ENCODE measurements at regions not wholly inside any gene's neighbourhood (a gene's known extent, or its start where the extent isn't known, plus 50 kb on each side); places are given as distances from the start of the nearest gene placed in this dataset.
"Not testable (repeated sequence)": the region's sequence is repeated elsewhere in the genome, so short reads cannot be mapped to it uniquely, and the experiment has no call there.

GRCh38 chr2:67883316-67884087, 179.3 kb downstream of the C1D start:
- FAIRE-seq (no peak), DNase-seq (ENCODE audit: insufficient read length, low spot score) (no peak)

- DNase-seq (ENCODE audit: insufficient read length, low spot score) (no peak), FAIRE-seq (no peak)
Observed at GRCh38 chr2:67888351-67889005, 174.3 kb downstream of the C1D start.

DNA sequence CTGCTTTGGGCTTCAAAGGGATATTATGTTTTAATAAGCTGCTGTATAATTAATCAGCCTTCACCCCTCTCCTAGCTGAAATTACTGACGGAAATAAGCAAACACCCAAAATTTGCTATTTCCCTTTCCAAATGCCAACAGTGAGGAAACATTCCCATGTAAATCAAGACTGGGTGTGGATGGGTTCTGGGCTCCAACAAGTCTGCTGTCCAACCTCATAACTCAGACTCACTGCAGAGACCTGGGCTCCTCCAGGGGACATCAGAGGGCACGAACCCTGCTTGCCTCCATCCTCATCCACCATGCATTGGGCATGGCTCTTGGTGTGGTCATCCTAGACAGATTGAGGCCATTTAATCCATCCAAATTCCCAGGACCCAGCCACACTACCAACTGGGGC, 173.7 kb downstream of the C1D start:
- FAIRE-seq (no peak), DNase-seq (ENCODE audit: insufficient read length, low spot score) (no peak)

- FAIRE-seq (no peak), DNase-seq (ENCODE audit: insufficient read length, low spot score) (no peak)
Observed at GRCh38 chr2:67891642-67892041, 171.2 kb downstream of the C1D start.

DNA sequence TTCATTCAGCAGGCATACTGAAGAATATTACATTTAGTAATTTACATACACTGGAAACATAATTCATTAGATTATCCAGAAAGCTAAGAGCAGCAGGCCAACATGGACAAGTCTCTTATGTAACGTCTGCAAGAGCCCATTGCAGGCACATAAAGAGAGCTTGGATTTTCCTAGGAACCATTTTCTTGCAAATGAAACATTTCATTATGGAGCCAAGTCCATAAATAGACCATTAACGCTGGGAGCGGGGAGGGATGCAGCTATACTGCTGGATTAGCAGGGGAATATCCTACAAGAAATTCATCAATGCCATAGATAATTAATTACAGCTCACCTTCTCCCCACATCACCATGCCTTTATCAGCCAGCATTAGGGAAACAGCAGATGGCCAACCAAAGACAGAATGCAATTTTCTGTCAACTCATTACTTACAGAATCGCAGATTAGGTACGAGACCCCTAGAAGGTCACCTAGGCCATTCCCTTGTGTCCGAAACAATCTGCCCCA, 170.4 kb downstream of the C1D start:
- DNase-seq (ENCODE audit: insufficient read length, low spot score) (no peak), FAIRE-seq (no peak)

DNA sequence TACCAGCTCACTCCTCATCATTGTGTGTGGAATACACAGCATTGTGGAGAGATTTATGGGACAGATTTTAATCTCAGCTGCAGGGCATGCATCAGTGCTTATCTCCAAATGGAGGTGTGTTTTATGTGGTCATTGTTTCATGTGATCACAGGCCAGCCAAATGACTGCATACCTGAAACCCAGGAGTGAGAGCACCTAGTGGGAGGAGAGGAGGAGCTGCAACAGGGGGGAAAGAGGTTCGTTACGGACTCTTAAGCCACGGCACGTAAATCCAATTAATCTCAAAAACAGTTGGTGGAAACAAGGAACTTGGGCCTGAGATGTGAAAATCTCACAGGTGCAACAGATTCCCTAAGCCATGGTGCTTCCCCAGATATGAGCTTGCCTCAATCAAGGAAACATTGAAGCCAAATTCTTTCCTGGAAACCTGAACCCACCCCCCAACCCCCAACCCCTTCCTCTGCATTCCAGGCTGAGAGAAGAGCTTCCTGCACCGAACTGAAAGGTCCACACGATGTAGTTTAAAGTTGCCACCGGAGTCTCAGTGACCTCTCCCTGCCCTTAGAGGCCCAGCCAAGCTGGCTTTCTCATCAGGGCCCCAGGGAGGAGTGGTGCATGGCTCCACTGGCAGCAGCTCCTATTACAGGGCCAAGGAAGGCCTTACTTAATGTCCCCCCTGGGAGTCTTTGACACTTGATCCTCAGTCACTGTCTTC, 167.4 kb downstream of the C1D start:
- DNase-seq (ENCODE audit: insufficient read length, low spot score) (no peak), FAIRE-seq (no peak)

DNA sequence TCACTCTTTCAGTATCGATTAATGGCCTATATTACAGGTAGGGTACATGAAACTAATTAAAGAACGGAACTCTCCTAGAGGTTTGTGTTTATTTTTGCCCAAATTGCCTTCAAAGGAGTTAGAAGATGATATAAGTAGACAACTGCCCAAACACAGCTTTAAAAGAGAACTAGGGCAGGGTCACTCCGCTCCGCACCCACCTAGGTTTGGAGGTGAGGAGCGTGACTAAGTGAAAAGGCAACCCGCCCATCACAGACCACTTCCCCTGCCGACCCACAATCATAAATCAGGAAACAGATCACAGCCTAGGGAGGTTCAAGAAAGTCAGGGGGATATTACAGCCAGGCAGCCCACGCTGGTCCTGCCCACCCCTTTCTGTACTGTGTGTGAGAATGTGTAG, 166.7 kb downstream of the C1D start:
- FAIRE-seq (no peak), DNase-seq (ENCODE audit: insufficient read length, low spot score) (no peak)

- FAIRE-seq (no peak), DNase-seq (ENCODE audit: insufficient read length, low spot score) (no peak)
Observed at GRCh38 chr2:67896476-67896875, 166.3 kb downstream of the C1D start.

DNA sequence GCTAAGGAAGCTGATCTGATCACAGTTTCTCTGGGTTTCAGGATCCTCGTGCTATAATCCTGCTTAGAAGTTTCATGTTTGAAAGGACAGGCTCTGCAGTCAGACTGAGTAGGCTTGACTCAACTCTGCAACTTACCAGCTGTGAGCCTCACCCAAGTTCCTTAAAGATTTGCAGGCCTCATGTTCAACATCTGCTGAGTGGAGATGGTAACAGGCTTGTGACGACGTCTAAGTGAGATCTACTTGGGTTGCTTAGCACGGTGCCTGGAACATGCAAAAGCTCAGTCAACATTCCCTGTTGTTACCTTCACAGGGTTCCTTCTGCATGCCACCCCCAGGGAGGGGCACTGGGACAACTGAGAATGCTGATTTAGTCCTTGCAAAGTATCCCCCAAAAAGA, 164.2 kb downstream of the C1D start:
- no peak for DNase-seq (ENCODE audit: insufficient read length, low spot score)

GRCh38 chr2:67899187-67899586, 163.6 kb downstream of the C1D start:
- FAIRE-seq (no peak), DNase-seq (ENCODE audit: insufficient read length, low spot score) (no peak)

More for the DNA sequence above, 164.2 kb downstream of the C1D start:
- FAIRE-seq: no peak

GRCh38 chr2:67900826-67901225, 162.0 kb downstream of the C1D start:
- DNase-seq (ENCODE audit: insufficient read length, low spot score) (no peak), FAIRE-seq (no peak)

DNA sequence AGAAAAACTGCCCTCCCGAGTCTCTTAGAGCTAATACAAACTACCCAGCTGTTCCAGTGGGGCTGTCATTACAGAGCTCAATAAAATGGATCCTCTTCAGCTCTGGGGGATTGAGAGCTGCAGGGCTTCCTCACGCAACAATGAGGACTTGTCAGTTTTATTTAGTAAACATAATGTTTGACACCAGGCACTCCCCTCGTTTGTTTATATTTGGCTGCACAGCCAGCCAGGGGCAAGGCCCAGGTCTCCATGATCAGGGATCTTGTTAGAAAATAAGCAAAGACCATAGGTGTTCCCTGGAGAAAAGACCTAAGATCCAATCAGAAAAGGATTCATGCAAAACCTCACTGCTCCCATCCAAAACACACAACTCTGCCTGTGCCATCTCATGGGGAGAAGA, 158.2 kb downstream of the C1D start:
- DNase-seq (ENCODE audit: insufficient read length, low spot score): no peak
- no peak for FAIRE-seq

DNA sequence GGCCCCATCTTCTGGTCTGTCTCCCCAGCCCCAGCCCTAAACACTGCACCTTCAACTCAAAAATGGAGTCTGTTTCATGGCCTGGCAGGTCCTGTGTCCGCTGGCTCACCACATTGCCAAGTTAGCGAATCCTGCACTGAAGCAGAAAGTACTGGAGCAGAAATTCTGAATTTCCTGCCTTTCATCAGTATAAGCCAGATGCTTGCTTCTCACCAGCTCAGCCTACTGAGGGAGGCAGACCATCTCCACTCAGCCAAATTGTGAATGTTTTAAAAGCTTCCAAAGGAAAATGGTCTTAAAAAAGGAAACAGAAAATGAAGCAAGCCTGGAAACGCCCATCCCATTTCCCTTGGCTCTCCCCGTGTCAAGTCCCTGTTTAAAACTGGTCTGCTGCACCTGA, 157.8 kb downstream of the C1D start:
- no peak for DNase-seq (ENCODE audit: insufficient read length, low spot score)
- no peak for FAIRE-seq

- not testable (repeated sequence) for DNase-seq (ENCODE audit: insufficient read length, low spot score); FAIRE-seq
Observed at GRCh38 chr2:67906547-67906946, 156.3 kb downstream of the C1D start.

DNA sequence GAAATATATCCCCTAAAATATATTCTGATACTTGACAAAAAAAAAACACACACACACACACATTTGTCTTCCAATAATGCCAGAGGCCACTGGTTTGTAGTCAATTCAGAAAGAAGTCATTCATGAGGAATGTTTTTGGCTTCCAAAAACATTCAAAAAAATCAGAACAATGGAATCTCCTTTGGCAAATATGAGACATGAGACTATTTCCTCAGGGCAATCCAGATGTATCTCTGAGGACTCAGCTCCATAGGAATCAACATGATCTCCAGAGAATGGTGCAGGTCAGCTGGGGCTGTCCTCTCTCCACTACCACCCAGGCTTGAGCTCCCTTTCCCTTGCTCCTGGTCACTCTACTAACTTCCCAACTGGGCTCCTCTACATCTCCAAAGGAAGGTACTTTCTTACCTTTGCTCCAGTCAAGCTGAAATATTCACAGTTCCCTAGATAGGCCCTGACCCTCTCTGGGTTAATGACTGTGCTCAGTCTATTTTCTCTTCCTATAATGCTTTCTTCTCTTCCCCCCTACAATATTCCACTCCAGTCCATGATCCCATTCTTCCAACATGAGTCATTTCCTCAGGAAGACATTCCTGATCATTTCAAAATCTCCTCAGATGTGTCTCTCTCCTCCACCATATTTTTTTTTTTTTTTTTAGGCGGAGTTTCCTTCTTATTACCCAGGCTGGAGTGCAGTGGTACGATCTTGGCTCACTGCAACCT, 145.3 kb downstream of the C1D start:
- FAIRE-seq (no peak), DNase-seq (ENCODE audit: insufficient read length, low spot score) (no peak)

- no peak for FAIRE-seq
Observed at GRCh38 chr2:67918471-67918870, 144.3 kb downstream of the C1D start.

DNA sequence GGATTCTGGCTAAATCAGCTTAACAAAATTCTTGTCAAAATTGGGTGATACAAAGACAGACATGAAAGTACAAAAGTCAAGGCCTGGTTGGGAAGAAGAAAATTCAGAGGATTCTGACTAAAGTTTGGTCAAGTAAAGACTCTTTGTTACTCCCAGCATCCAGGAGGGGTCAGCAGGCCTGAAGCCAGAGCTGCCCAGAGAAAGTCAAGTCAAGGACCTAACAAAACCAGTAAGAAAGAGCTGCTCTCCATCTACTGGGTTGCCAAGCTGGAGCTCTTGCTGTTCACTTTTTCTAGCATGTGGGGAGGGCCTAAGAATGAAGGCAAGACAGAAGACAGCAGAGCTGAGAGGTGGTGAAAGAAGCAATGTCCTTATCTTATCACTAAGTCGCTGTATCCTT, 143.3 kb downstream of the C1D start:
- FAIRE-seq: no peak
- no peak for DNase-seq (ENCODE audit: insufficient read length, low spot score)

More at GRCh38 chr2:67918471-67918870, 144.3 kb downstream of the C1D start:
- DNase-seq (ENCODE audit: insufficient read length, low spot score): no peak

DNA sequence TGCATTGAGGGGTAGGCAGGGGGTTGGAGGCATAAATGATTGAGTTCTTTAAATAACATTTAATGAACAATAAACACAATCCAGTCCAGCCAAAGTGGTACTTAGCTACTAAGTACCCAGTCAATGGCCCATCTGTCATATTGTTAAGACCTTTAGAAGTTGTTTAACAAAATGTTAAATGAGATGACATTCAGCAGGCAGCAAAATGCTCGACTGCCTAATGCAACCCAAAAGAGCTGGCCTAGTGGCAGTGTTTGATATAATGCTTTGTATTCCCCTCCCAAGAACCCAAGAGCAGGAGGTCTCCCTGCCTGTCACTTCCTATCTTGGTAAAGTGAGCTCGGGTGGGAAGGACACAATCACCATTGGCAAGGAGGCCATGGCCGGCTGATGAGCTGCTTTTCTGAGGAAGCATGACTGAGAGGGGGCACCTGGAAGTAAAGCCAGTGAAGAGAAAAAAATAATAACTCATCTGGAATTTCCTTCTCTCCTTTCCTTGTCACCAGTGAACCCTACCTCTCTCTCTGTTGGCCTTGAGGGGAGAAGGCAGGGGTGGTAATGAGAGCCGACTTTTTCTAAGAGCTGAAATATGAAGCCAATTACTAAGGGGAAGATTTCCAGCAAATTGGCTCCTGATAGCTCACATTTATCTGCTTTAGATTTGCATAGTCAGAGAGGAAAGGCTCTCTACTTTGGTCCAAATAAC, 140.6 kb downstream of the C1D start:
- DNase-seq (ENCODE audit: insufficient read length, low spot score) (no peak), FAIRE-seq (no peak)

DNA sequence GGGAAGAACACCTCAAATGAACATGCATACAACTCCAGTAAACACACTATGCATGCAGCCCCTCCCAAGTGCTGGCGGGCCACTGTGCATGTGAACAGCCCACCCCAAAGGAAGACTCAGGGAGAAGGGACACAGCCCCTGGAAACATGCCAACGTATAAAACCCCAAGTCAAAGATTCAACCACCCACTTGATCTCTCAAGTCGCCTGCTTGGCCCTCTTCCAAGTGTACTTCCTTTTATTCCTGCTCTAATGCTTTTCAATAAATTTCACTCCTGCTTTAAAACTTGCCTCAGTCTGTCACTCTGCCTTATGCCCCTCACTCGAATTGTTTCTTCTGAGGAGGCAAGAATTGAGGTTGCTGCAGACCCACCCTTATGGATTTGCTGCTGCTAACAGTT, 139.1 kb downstream of the C1D start:
- no peak for DNase-seq (ENCODE audit: insufficient read length, low spot score)
- no peak for FAIRE-seq

DNA sequence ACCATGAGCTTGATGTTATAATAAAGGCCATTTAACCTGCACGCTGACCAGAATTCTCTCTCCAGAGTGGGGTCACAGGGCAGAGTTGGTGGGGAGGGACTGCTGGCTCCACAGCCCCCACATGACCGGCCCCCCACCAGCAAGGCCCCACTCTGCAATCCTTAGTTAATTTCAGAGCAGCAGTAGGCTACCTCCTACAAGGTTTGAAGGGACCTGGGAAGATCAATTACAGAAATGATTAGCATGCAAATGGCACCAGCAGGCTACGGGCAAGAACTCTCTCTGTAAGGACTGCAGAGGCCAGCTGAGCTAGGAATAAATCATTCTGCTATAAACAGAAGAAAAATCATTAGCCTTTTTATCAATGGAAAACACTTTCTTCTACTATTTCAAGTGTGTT, 135.3 kb downstream of the C1D start:
- no peak for FAIRE-seq
- no peak for DNase-seq (ENCODE audit: insufficient read length, low spot score)
